Ishikawa (cell line): ENCODE measurements at regions not wholly inside any gene's neighbourhood (a gene's known extent, or its start where the extent isn't known, plus 50 kb on each side); places are given as distances from the start of the nearest gene placed in this dataset.

ENCODE experiments used
- EP300 ChIP-seq: IDR thresholded peaks from 2 replicates; pipeline ENCODE4 v1.6.1; 2012; ENCODE audit warnings: borderline replicate concordance
- TEAD4 ChIP-seq: IDR thresholded peaks from 2 replicates; pipeline ENCODE4 v1.6.1; 2012

DNA sequence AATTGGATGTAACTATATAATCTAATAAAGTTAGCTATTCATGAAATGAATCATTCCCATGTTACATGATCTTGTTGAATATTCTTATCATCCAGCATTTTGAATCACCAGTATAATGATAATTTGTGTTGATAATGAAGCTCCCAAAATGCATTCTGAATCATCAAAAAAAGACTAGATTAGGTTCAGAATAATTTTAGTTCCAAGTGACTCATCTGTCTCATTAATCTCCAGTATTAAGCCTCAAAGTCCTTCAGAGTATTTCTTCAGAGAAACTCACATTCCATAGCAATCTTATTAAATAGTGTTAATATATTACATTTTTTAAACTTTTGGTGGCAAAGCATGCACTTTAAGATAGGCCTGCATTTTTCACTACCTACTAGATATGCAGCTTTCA is 207.5 kb downstream of the SLITRK5 start:
- TF ChIP-seq TEAD4 (no peak), EP300 (no peak)
